Omental fat pad (tissue), 3 donors: ENCODE measurements at regions not wholly inside any gene's neighbourhood (a gene's known extent, or its start where the extent isn't known, plus 50 kb on each side); places are given as distances from the start of the nearest gene placed in this dataset.

ENCODE experiments used
- ATAC-seq: fragments of 150-250 bp; one replicate; pipeline ENCODE4 v1.9.1; 2016; ENCODE audit warnings: mild to moderate bottlenecking, moderate library complexity; ENCODE audit not compliant: low FRiP score
- DNase-seq: peaks from one replicate; pipeline ENCODE4 v3.0.0-alpha.2; 2019; ENCODE audit warnings: low spot score
- TF ChIP-seq, protein P1 (sequence below), 3 donors: fragments of 450-650 bp; IDR thresholded peaks; one replicate each; pipeline ENCODE4 v1.5.1; 2016 to 2017; ENCODE audit warnings: antibody characterized with exemption in 3 of 3, mild to moderate bottlenecking in 3 of 3, moderate library complexity in 2 of 3

DNA sequence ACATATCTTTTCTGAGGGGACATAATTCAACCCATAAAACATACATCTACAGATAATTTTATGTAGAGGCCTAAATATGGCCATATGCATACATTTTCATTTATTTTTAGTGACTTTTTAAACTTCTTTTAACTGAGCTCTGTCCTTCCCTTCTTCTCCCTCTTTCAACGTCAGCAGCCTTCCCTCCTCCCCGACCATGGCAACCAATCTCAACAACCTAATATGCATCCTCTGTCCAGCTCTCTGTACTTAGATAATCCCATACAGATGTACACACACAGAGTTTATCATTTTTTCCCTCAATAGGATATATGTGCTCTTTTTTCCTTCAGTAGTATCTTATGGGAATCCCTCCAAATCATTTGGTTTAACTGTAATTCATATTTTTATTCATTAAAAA is 94.3 kb downstream of the CCDC71L start:
- no peak for ATAC-seq
- DNase-seq, result no peak
- TF ChIP-seq, protein P1, sequence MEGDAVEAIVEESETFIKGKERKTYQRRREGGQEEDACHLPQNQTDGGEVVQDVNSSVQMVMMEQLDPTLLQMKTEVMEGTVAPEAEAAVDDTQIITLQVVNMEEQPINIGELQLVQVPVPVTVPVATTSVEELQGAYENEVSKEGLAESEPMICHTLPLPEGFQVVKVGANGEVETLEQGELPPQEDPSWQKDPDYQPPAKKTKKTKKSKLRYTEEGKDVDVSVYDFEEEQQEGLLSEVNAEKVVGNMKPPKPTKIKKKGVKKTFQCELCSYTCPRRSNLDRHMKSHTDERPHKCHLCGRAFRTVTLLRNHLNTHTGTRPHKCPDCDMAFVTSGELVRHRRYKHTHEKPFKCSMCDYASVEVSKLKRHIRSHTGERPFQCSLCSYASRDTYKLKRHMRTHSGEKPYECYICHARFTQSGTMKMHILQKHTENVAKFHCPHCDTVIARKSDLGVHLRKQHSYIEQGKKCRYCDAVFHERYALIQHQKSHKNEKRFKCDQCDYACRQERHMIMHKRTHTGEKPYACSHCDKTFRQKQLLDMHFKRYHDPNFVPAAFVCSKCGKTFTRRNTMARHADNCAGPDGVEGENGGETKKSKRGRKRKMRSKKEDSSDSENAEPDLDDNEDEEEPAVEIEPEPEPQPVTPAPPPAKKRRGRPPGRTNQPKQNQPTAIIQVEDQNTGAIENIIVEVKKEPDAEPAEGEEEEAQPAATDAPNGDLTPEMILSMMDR (IDR thresholded peaks at IDR 0.05), result no peak

DNA sequence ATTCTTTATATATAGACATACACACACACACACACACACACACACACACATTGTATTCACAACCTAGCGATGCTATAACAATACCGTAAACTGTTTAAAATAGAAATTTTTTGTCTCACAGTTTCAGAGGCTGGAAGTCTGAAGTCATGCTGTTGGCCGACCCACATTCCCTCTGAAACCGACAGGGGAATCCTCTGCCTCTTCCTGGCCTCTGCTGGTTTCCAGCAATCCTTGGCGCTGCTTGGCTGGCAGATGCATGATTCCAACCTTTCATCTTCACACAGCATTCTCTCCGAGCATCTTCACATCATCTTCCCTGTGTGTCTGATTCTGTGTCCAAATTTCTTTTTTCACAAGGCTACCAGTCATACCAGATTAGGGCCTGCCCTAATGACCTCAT is 94.8 kb downstream of the CCDC71L start:
- TF ChIP-seq, protein P1 (IDR thresholded peaks at IDR 0.05), result no peak
- no peak for DNase-seq
- ATAC-seq, result no peak

DNA sequence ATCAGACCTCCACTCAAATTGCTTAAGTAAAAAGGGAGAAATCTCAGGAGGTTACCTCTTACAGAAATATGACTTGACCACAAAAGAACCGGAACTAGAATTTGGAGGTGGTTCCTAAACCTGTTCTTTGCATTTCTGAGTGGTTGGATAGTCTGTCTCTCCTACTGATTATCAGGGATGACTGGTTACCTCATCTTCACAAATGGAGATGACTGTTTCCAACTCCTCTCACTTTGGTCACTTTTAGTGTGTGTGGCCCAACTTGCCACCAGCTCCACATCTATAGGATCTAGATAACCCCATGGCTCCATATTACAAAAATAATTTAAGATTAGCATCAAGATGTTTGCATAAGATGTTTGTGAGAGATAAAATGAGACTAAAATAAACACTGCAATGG is 95.5 kb downstream of the CCDC71L start:
- no peak for ATAC-seq
- no peak for DNase-seq
- TF ChIP-seq, protein P1 (IDR thresholded peaks at IDR 0.05), result no peak

DNA sequence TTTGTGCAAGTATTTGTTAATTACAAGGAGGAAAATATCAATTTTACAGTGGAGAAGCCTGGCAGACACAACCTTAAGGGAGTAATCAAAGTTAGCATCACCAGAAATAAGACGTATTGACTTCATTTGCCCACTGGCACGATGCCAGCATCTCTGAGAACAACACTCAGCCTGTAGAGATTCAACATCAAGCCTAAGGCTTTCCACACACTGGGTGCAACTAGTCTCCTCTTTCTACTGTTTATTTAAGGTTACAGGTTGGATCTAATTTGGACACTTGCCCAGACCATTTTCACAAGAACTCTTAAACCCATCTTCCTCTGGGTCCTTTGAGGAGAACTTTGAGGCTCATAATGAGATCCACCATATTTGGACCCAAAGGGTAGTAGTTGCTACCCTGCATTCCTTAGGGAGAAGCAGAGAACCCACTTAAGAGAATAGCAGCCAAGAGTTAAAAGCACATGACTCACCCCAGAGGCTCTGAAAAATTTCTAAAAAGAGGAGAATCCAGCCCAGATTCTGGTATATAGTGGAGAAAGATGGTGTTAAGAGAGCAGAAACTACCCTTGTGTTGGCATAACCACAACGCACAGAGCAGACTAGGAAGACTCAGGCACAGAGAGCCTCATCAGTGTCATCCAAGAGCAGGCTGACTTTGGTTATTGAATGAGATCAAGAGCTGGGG is 97.3 kb downstream of the CCDC71L start:
- TF ChIP-seq, protein P1 (IDR thresholded peaks at IDR 0.05), result no peak
- ATAC-seq (no peak), DNase-seq (no peak)

DNA sequence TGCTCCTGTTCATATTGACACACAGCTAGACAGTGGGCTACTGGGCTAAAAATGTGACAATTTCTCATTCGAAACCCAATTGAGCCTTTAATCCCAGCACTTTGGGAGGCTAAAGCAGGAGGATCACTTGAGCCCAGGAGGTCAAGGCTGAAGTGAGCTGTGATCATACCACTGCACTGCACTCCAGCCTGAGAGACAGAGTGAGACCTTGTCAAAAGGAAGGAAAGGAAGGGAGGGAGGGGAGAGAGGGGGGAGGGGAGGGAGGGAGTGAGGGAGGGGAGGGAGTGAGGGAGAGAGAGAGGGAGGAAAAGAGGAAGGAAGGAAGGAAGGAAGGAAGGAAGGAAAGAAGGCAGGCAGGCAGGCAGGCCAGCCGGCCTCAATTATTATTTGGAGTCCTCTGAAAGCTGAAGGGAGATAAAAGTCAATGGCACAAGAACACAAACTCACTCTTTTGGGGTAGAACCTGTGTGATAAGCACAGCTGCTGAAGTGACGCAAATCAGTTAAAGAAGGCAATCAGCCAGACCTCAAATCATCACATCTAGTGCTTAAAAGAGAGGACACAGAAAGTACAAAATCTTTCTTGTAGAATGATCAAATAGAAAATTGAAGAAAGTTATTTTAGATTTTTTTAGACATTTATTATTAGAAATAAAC is 98.1 kb downstream of the CCDC71L start:
- ATAC-seq (no peak), DNase-seq (no peak)
- TF ChIP-seq, protein P1 (IDR thresholded peaks at IDR 0.05), result no peak

DNA sequence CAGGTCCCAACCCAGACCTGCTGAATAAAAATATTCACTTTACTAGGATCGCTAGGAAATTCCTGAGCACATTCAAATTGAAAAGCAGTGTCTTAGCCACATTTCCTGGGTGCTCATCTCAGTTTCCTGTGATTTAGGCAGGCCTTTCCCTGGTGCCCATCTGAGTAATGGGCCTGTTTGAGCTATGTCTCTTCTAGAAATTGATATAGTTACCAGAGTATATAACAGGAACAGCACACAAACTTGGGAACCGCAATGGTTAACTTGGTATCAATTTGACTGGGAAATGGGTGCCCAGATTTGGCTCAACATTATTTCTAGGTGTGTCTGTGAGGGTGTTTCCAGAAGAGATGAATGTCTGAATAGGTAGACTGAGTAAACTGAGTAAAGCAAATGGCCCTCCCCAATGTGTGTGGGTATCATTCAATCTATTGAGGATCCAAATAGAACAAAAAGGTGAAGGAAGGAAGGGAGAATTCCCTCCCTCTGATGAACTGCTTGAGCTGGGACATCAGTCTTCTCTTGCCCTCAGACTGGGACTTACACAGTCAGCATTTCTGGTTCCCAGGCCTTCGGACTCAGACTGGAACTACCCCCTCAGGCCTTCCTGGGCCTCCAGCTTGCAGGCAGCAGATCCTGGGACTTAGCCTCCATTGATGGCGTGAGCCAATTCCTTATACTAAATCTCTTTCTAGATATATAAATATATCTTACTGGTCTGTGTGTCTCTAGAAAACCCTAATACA is 99.1 kb downstream of the CCDC71L start:
- ATAC-seq, result no peak
- no peak for DNase-seq
- TF ChIP-seq, protein P1 (IDR thresholded peaks at IDR 0.05), result no peak
